ENCODE measurements at regions not wholly inside any gene's neighbourhood (a gene's known extent, or its start where the extent isn't known, plus 50 kb on each side); places are given as distances from the start of the nearest gene placed in this dataset.

DNA sequence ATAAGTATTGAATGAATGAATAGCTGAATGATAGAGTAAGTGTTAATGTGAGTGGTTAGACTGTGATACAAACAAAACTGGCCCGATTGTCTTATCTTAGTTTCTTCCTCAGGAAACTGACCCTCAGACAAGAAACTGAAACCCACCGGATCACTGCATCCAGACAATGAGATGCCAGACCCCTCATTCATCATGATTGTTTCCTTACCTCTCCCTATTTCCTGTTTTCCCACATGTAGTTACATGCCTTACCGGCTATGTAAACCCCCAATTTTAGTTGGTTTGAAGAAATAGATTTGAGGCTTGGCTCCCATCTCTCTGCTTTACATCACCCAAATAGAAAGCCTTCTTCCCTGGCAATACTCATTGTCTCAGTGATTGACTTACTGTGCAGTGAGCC, 218.9 kb upstream of the PPP1R2C start:
- Mint-ChIP-seq H3K36me3 (ENCODE audit: low read depth) (no peaks in the 10 kb centered on the region), H3K4me3 (ENCODE audit: unreplicated experiment) (no peak overlapping the region), H3K27me3 (ENCODE audit: low read depth) (no peaks in the 10 kb centered on the region), H3K9me3 (ENCODE audit: low read depth) (no peaks in the 10 kb centered on the region), H3K4me1 (ENCODE audit: low read depth) (no peaks in the 10 kb centered on the region), H3K27ac (ENCODE audit: unreplicated experiment) (no peak overlapping the region)
- no peak for DNase-seq (ENCODE audit: low spot score)
- TF ChIP-seq, protein P1, sequence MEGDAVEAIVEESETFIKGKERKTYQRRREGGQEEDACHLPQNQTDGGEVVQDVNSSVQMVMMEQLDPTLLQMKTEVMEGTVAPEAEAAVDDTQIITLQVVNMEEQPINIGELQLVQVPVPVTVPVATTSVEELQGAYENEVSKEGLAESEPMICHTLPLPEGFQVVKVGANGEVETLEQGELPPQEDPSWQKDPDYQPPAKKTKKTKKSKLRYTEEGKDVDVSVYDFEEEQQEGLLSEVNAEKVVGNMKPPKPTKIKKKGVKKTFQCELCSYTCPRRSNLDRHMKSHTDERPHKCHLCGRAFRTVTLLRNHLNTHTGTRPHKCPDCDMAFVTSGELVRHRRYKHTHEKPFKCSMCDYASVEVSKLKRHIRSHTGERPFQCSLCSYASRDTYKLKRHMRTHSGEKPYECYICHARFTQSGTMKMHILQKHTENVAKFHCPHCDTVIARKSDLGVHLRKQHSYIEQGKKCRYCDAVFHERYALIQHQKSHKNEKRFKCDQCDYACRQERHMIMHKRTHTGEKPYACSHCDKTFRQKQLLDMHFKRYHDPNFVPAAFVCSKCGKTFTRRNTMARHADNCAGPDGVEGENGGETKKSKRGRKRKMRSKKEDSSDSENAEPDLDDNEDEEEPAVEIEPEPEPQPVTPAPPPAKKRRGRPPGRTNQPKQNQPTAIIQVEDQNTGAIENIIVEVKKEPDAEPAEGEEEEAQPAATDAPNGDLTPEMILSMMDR (IDR thresholded peaks at IDR 0.05) = no peak

DNA sequence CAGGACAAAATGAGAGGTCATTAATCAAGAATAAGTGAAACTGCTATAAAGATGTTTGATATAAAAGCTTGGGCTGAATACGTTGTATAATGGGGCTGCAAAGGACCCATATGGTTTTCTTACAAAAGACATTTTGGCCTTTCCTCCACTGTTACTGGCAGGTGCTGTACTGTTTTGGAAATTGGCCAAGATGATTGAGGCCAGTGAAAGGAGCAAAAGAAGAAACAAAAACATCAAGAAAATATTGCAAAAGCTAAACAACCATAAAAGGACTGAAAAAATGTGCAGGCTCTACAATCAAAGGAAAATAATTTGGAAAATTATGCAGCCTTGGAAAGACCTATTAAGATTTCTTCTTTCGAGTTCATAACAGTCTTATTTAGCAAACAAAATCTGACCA, 222.2 kb upstream of the PPP1R2C start:
- Mint-ChIP-seq H3K27me3 (ENCODE audit: low read depth) (no peaks in the 10 kb centered on the region), H3K4me1 (ENCODE audit: low read depth) (no peaks in the 10 kb centered on the region), H3K36me3 (ENCODE audit: low read depth) (no peaks in the 10 kb centered on the region), H3K4me3 (ENCODE audit: unreplicated experiment) (no peak overlapping the region), H3K27ac (ENCODE audit: unreplicated experiment) (no peak overlapping the region), H3K9me3 (ENCODE audit: low read depth) (no peaks in the 10 kb centered on the region)
- TF ChIP-seq, protein P1 (IDR thresholded peaks at IDR 0.05) = no peak
- no peak for DNase-seq (ENCODE audit: low spot score)

DNA sequence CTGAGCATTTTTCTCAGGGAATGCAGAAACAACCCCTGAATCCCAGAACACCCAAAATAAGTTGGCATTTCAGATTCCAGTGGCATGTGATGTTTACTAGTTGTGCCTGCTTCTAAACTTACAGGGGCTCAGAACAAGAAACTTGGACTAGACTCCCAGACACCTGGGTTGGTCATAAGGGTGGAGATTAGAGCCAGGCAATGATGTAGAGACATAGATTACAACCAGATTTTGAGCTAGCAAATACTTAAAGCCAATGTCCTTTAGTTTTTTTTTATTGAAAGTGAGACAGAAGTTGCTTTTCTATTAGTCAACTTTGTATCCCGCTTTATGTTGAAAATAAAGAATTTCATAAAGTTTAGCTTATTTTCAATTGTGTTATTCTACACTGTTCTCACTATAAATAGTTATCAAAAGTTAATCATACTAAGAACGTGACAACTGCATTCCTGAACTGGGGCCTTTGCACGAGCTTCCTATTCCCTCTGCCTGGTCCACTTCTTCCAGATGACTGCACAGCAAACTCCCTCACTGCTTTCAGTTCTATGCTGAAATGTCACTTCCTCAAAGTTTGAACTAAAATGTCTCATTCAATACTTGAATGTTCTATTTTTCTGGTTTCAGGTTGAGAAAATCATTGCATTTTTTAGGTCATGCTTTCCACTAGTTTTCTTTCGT, 224.7 kb upstream of the PPP1R2C start:
- H3K4me3 Mint-ChIP-seq (ENCODE audit: unreplicated experiment) = no peak overlapping the region
- no peak for DNase-seq (ENCODE audit: low spot score)
- H3K27me3 Mint-ChIP-seq (ENCODE audit: low read depth) = peaks cover 2% of the 10 kb centered on the region
- no peaks in the 10 kb centered on the region for H3K9me3 Mint-ChIP-seq (ENCODE audit: low read depth)
- H3K27ac Mint-ChIP-seq (ENCODE audit: unreplicated experiment) = no peak overlapping the region
- TF ChIP-seq, protein P1 (IDR thresholded peaks at IDR 0.05) = no peak
- no peaks in the 10 kb centered on the region for H3K36me3 Mint-ChIP-seq (ENCODE audit: low read depth)
- no peaks in the 10 kb centered on the region for H3K4me1 Mint-ChIP-seq (ENCODE audit: low read depth)

DNA sequence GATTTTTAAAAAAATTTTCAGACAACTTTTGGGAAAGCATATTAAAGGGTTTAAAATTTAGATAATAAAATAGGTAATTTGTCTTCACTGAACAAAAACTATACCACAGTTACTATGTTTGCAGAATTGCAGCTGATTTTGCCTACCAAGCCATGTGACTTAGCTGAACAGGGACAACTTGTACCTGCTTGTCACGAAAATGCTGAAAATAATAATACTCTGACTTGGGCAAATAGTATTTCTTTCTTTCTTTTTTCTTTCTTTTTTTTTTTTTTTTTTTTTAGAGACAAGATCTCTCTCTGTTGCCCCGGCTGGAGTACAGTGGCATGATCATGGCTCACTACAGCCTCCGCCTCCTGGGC, 225.2 kb upstream of the PPP1R2C start:
- Mint-ChIP-seq H3K4me3 (ENCODE audit: unreplicated experiment) (no peak overlapping the region), H3K27me3 (ENCODE audit: low read depth) (peaks cover 2% of the 10 kb centered on the region), H3K9me3 (ENCODE audit: low read depth) (no peaks in the 10 kb centered on the region), H3K4me1 (ENCODE audit: low read depth) (no peaks in the 10 kb centered on the region), H3K36me3 (ENCODE audit: low read depth) (no peaks in the 10 kb centered on the region), H3K27ac (ENCODE audit: unreplicated experiment) (no peak overlapping the region)
- no peak for DNase-seq (ENCODE audit: low spot score)
- TF ChIP-seq, protein P1 (IDR thresholded peaks at IDR 0.05) = no peak

DNA sequence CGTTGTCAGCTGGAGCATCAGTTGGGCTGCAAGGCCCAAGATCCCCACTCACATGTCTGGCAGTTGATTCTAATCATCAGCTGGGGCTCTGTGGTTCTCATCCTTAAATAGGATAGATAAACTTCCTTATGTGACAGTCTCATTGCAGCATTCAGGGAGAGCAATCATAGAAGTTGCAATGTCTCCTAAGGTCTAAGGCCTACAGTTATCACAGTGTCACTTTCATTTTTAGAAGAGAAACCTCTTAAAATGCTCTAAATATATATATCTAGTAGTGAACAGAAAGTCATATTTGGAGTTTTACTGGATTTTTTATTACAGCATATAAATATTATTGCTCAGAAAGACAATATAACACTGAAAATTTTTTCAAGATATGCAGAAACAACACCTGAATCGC, 226.0 kb upstream of the PPP1R2C start:
- TF ChIP-seq, protein P1 (IDR thresholded peaks at IDR 0.05) = no peak
- Mint-ChIP-seq H3K4me3 (ENCODE audit: unreplicated experiment) (no peak overlapping the region), H3K27me3 (ENCODE audit: low read depth) (peaks cover 2% of the 10 kb centered on the region), H3K36me3 (ENCODE audit: low read depth) (no peaks in the 10 kb centered on the region), H3K27ac (ENCODE audit: unreplicated experiment) (no peak overlapping the region), H3K4me1 (ENCODE audit: low read depth) (no peaks in the 10 kb centered on the region), H3K9me3 (ENCODE audit: low read depth) (peaks cover 2% of the 10 kb centered on the region)
- DNase-seq (ENCODE audit: low spot score) = no peak

All from chondrocyte (in vitro differentiated cells).